A673 (cell line): ENCODE measurements at regions not wholly inside any gene's neighbourhood (a gene's known extent, or its start where the extent isn't known, plus 50 kb on each side); places are given as distances from the start of the nearest gene placed in this dataset.

Source experiments
- EZH2 ChIP-seq: fragments of 200-600 bp; sonication (generic); IDR thresholded peaks from 2 replicates; pipeline ENCODE4 v1.6.1; 2017; ENCODE audit warnings: borderline replicate concordance, low read depth, mild to moderate bottlenecking, mixed read lengths, antibody characterized with exemption, low read length; ENCODE audit not compliant: poor library complexity, severe bottlenecking
- TF ChIP-seq, protein P1 (sequence below): fragments of 300-800, 200-600 bp; sonication (generic); conservative IDR thresholded peaks from 2 replicates; pipeline ENCODE4 v1.5.1; 2017; ENCODE audit warnings: low read depth, mild to moderate bottlenecking, antibody characterized with exemption, low read length, moderate library complexity, mixed read lengths

DNA sequence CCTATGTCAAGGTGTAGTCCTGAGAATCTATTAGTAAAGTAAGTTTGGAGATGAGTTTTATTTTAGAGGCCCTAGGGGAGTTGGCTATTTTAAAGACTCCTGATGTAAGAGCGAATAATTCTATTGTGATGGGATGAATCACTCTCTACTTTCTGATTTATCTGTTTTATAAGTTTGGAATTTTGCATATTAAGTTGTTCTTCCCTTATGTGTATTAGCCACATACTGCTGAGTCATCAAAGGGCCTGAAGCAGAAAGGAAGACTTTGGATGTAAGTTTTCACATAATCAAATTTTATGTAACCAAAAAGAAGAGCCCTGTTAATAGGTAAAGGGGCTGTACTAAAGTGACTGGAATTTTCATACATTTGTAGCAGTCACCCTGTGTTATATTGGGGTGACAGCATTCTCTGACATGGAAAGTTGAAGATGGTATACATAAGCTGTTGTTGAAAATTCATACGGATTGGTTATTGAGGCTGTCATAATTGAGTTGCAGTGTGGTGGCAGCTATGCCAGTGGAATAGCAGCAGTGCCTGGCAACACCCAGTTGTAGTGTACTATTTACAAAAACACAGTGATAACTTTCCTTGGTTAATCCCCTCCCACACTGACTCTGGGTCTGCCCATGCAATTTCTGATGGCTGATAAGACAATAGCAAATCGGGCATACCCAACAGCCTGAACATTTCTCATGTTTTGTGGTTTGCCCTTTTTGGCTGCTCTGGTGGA lies 90.6 kb upstream of the NTM start:
- TF ChIP-seq, protein P1, sequence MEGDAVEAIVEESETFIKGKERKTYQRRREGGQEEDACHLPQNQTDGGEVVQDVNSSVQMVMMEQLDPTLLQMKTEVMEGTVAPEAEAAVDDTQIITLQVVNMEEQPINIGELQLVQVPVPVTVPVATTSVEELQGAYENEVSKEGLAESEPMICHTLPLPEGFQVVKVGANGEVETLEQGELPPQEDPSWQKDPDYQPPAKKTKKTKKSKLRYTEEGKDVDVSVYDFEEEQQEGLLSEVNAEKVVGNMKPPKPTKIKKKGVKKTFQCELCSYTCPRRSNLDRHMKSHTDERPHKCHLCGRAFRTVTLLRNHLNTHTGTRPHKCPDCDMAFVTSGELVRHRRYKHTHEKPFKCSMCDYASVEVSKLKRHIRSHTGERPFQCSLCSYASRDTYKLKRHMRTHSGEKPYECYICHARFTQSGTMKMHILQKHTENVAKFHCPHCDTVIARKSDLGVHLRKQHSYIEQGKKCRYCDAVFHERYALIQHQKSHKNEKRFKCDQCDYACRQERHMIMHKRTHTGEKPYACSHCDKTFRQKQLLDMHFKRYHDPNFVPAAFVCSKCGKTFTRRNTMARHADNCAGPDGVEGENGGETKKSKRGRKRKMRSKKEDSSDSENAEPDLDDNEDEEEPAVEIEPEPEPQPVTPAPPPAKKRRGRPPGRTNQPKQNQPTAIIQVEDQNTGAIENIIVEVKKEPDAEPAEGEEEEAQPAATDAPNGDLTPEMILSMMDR: no peak
- TF ChIP-seq EZH2: no peak
